ENCODE measurements at regions not wholly inside any gene's neighbourhood (a gene's known extent, or its start where the extent isn't known, plus 50 kb on each side); places are given as distances from the start of the nearest gene placed in this dataset.
"Not testable (repeated sequence)": the region's sequence is repeated elsewhere in the genome, so short reads cannot be mapped to it uniquely, and the experiment has no call there.

GRCh38 chr4:13678186-13678924 lies 50.8 kb upstream of the BOD1L1 start:
- no peak for DNase-seq

- DNase-seq, result no peak
These were observed 54.0 kb upstream of the BOD1L1 start for GRCh38 chr4:13681570-13681969.

- no peak for DNase-seq
These were observed 66.7 kb upstream of the BOD1L1 start for GRCh38 chr4:13694256-13694655.

GRCh38 chr4:13698296-13698695 lies 70.8 kb upstream of the BOD1L1 start:
- DNase-seq, result no peak

GRCh38 chr4:13700021-13700857 lies 72.7 kb upstream of the BOD1L1 start:
- no peak for DNase-seq

GRCh38 chr4:13700858-13701140 lies 73.3 kb upstream of the BOD1L1 start:
- DNase-seq, result not testable (repeated sequence)

- DNase-seq, result no peak
These were observed 74.5 kb upstream of the BOD1L1 start for GRCh38 chr4:13701937-13702446.

- no peak for DNase-seq
These were observed 75.6 kb upstream of the BOD1L1 start for GRCh38 chr4:13703096-13703495.

- DNase-seq, result no peak
These were observed 76.5 kb upstream of the BOD1L1 start for GRCh38 chr4:13704035-13704434.

- DNase-seq, result no peak
These were observed 77.2 kb upstream of the BOD1L1 start for GRCh38 chr4:13704761-13705160.

- peak; percentile 10 for DNase-seq
These were observed 78.1 kb upstream of the BOD1L1 start for GRCh38 chr4:13705521-13706041.

GRCh38 chr4:13706120-13706519 lies 78.6 kb upstream of the BOD1L1 start:
- peak; percentile 45 for DNase-seq

- no peak for DNase-seq
These were observed 79.2 kb upstream of the BOD1L1 start for GRCh38 chr4:13706716-13707115.

GRCh38 chr4:13710246-13710885 lies 82.8 kb upstream of the BOD1L1 start:
- DNase-seq, result no peak

- no peak for DNase-seq
These were observed 83.8 kb upstream of the BOD1L1 start for GRCh38 chr4:13711233-13711785.

GRCh38 chr4:13721894-13722293 lies 94.4 kb upstream of the BOD1L1 start:
- DNase-seq, result no peak

- DNase-seq, result no peak
These were observed 95.1 kb upstream of the BOD1L1 start for GRCh38 chr4:13722649-13723048.

GRCh38 chr4:13728761-13729160 lies 101.2 kb upstream of the BOD1L1 start:
- no peak for DNase-seq

GRCh38 chr4:13731019-13731418 lies 103.5 kb upstream of the BOD1L1 start:
- no peak for DNase-seq

- no peak for DNase-seq
These were observed 106.3 kb upstream of the BOD1L1 start for GRCh38 chr4:13733817-13734216.

- DNase-seq, result no peak
These were observed 123.1 kb upstream of the BOD1L1 start for GRCh38 chr4:13750594-13750993.

- not testable (repeated sequence) for DNase-seq
These were observed 134.1 kb upstream of the BOD1L1 start for GRCh38 chr4:13761581-13761980.

- no peak for DNase-seq
These were observed 134.6 kb upstream of the BOD1L1 start for GRCh38 chr4:13762130-13762529.
